ENCODE measurements at regions not wholly inside any gene's neighbourhood (a gene's known extent, or its start where the extent isn't known, plus 50 kb on each side); places are given as distances from the start of the nearest gene placed in this dataset.

DNA sequence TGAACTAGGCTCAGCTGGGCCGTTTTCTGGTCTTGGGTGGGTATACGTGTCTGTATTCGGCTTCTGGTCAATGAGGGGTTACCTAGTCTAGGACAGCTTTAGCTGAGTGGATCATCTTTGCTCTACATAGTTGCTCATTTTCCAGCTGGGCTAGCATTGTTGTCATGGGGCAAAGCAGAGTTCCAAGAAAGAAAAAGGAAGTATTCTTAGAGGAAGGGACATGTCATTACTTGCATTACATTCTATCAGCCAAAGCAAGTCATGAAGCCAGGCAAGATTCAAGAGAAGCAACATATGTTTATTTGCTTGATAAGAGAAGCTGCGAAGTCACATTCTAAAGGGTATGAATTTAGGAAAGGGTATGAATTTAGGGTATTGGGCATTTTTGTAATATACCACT is 396.5 kb downstream of the ZNF608 start:
- H3K36me3 ChIP-seq (ENCODE audit: insufficient read depth, low read length) = no peaks in the 10 kb centered on the region
- no peak for DNase-seq (ENCODE audit: low spot score)
- H3K4me2 ChIP-seq (ENCODE audit: low read length) = no peak overlapping the region
- no TSS peak for BruUV-seq (replicated peaks)
- no peaks in the 10 kb centered on the region for H3K4me1 ChIP-seq (ENCODE audit: insufficient read depth, low read length, poor library complexity, severe bottlenecking)
- H3K79me2 ChIP-seq (ENCODE audit: insufficient read depth, low read depth, low read length) = no peaks in the 10 kb centered on the region
- POLR2A ChIA-PET = interaction anchor here (0.6 kb wide), 1 partner anchor 404 kb away, joined by 3 read pairs; no protein-coding TSS in a partner anchor
- no peaks in the 10 kb centered on the region for H3K9me3 ChIP-seq (ENCODE audit: low read length)
- CTCF ChIA-PET (ENCODE audit: unreplicated experiment) = no interaction called here
- H3K9me2 ChIP-seq (ENCODE audit: insufficient read depth, low read length) = no peaks in the 10 kb centered on the region
- no peak overlapping the region for H3K27ac ChIP-seq (ENCODE audit: low read depth, low read length, poor library complexity, severe bottlenecking)
- no peak overlapping the region for H3K4me3 ChIP-seq (ENCODE audit: low read depth, low read length, poor library complexity, severe bottlenecking)
- H4K20me1 ChIP-seq (ENCODE audit: insufficient read depth, low read length) = no peaks in the 10 kb centered on the region
- intact Hi-C loops (cut with micrococcal nuclease; ENCODE audit: unreplicated experiment) = no loop called here
- TF ChIP-seq CTCF (conservative IDR thresholded peaks at IDR 0.05; ENCODE audit: low read length) (no peak), EZH2phosphoT487 (IDR thresholded peaks at IDR 0.05; ENCODE audit: borderline replicate concordance, low read depth, low read length) (no peak)
- H2AFZ ChIP-seq (ENCODE audit: low read length) = no peak overlapping the region

GRCh38 chr5:124343451-124343867 is 403.0 kb downstream of the ZNF608 start:
- Histone ChIP-seq H3K9me2 (ENCODE audit: insufficient read depth, low read length) (no peaks in the 10 kb centered on the region), H3K36me3 (ENCODE audit: insufficient read depth, low read length) (no peaks in the 10 kb centered on the region), H3K4me2 (ENCODE audit: low read length) (no peak overlapping the region), H3K27ac (ENCODE audit: low read depth, low read length, poor library complexity, severe bottlenecking) (no peak overlapping the region), H2AFZ (ENCODE audit: low read length) (no peak overlapping the region), H3K4me1 (ENCODE audit: insufficient read depth, low read length, poor library complexity, severe bottlenecking) (no peaks in the 10 kb centered on the region), H3K9me3 (ENCODE audit: low read length) (no peaks in the 10 kb centered on the region), H4K20me1 (ENCODE audit: insufficient read depth, low read length) (no peaks in the 10 kb centered on the region), H3K79me2 (ENCODE audit: insufficient read depth, low read depth, low read length) (no peaks in the 10 kb centered on the region), H3K4me3 (ENCODE audit: low read depth, low read length, poor library complexity, severe bottlenecking) (no peak overlapping the region)
- POLR2A ChIA-PET = interaction anchor here (0.7 kb wide), 1 partner anchor 121 kb away, joined by 4 read pairs; no protein-coding TSS in a partner anchor
- CTCF ChIA-PET (ENCODE audit: unreplicated experiment) = no interaction called here
- no TSS peak for BruUV-seq (replicated peaks)
- intact Hi-C loops (cut with micrococcal nuclease; ENCODE audit: unreplicated experiment) = no loop called here
- no peak for DNase-seq (ENCODE audit: low spot score)
- TF ChIP-seq EZH2phosphoT487 (IDR thresholded peaks at IDR 0.05; ENCODE audit: borderline replicate concordance, low read depth, low read length) (no peak), CTCF (conservative IDR thresholded peaks at IDR 0.05; ENCODE audit: low read length) (no peak)

- no peak overlapping the region for H2AFZ ChIP-seq (ENCODE audit: low read length)
- H3K9me2 ChIP-seq (ENCODE audit: insufficient read depth, low read length) = no peaks in the 10 kb centered on the region
- H3K4me3 ChIP-seq (ENCODE audit: low read depth, low read length, poor library complexity, severe bottlenecking) = no peak overlapping the region
- ChIA-PET CTCF (ENCODE audit: unreplicated experiment) (no interaction called here), POLR2A (interaction anchor here (0.6 to 0.7 kb wide), 2 partner anchors 121 to 481 kb away, joined by 4 to 6 read pairs; no protein-coding TSS in a partner anchor)
- H3K9me3 ChIP-seq (ENCODE audit: low read length) = no peaks in the 10 kb centered on the region
- no peak for DNase-seq (ENCODE audit: low spot score)
- H4K20me1 ChIP-seq (ENCODE audit: insufficient read depth, low read length) = no peaks in the 10 kb centered on the region
- no peak overlapping the region for H3K4me2 ChIP-seq (ENCODE audit: low read length)
- no peaks in the 10 kb centered on the region for H3K36me3 ChIP-seq (ENCODE audit: insufficient read depth, low read length)
- no peaks in the 10 kb centered on the region for H3K79me2 ChIP-seq (ENCODE audit: insufficient read depth, low read depth, low read length)
- H3K27ac ChIP-seq (ENCODE audit: low read depth, low read length, poor library complexity, severe bottlenecking) = no peak overlapping the region
- TF ChIP-seq EZH2phosphoT487 (IDR thresholded peaks at IDR 0.05; ENCODE audit: borderline replicate concordance, low read depth, low read length) (no peak), CTCF (conservative IDR thresholded peaks at IDR 0.05; ENCODE audit: low read length) (no peak)
- H3K4me1 ChIP-seq (ENCODE audit: insufficient read depth, low read length, poor library complexity, severe bottlenecking) = no peaks in the 10 kb centered on the region
- no TSS peak for BruUV-seq (replicated peaks)
- intact Hi-C loops (cut with micrococcal nuclease; ENCODE audit: unreplicated experiment) = no loop called here
Observed at GRCh38 chr5:124342986-124343385, 403.5 kb downstream of the ZNF608 start.
